CD14-positive monocyte (primary cell): ENCODE measurements at regions not wholly inside any gene's neighbourhood (a gene's known extent, or its start where the extent isn't known, plus 50 kb on each side); places are given as distances from the start of the nearest gene placed in this dataset.
"Not testable (repeated sequence)": the region's sequence is repeated elsewhere in the genome, so short reads cannot be mapped to it uniquely, and the experiment has no call there.

ENCODE experiments used
- DNase-seq, 3 donors: peaks; one replicate each; pipeline ENCODE4 v3.0.0-alpha.2; 2011 to 2022
- H2AFZ ChIP-seq: 2 replicates; pipeline ENCODE4 v1.6.0; 2012; ENCODE audit warnings: mild to moderate bottlenecking, low read depth, low read length, inconsistent platforms; ENCODE audit not compliant: insufficient read depth, poor library complexity, severe bottlenecking
- H3K27ac ChIP-seq, 2 donors: 1 replicate in 1 of 2; 2 replicates in 1 of 2; pipeline ENCODE4 v1.5.1; 2012 to 2013; ENCODE audit warnings: low read length in 2 of 2, control low read depth in 1 of 2, inconsistent platforms in 1 of 2, low read depth in 1 of 2, mild to moderate bottlenecking in 1 of 2
- H3K27me3 ChIP-seq, 2 donors: one replicate each; pipeline versions ENCODE4 v1.6.0 to v1.6.1; 2011 to 2013; ENCODE audit warnings: low read length in 2 of 2; ENCODE audit not compliant: control insufficient read depth in 2 of 2, insufficient read depth in 2 of 2
- H3K36me3 ChIP-seq, 2 donors: replicated peaks in 1 of 2; 1 replicate in 1 of 2; 2 replicates in 1 of 2; pipeline versions ENCODE4 v1.5.1 to v1.6.1; 2012 to 2013; ENCODE audit warnings: low read length in 2 of 2, control low read depth in 1 of 2, inconsistent platforms in 1 of 2, mild to moderate bottlenecking in 1 of 2; ENCODE audit not compliant: insufficient read depth in 2 of 2, control insufficient read depth in 1 of 2
- H3K4me1 ChIP-seq, 2 donors: 1 replicate in 1 of 2; 2 replicates in 1 of 2; pipeline versions ENCODE4 v1.5.1 to v1.6.1; 2012 to 2013; ENCODE audit warnings: low read length in 2 of 2, control low read depth in 1 of 2, inconsistent platforms in 1 of 2, mild to moderate bottlenecking in 1 of 2, moderate library complexity in 1 of 2; ENCODE audit not compliant: insufficient read depth in 2 of 2, control insufficient read depth in 1 of 2
- H3K4me2 ChIP-seq: replicated peaks from 2 replicates; pipeline ENCODE3; 2012; ENCODE audit warnings: low read length, moderate library complexity, mild to moderate bottlenecking; ENCODE audit not compliant: poor library complexity, severe bottlenecking; ENCODE audit errors: extremely low read depth
- H3K4me3 ChIP-seq, 3 experiments: fragments of 200-600 bp in 1 of 3; sonication (generic) in 1 of 3; replicated peaks in 1 of 3; 1 replicate in 2 of 3; 2 replicates in 1 of 3; pipeline ENCODE4 v1.5.1; 2011 to 2013; ENCODE audit warnings: low read length in 3 of 3, mild to moderate bottlenecking in 3 of 3, control low read depth in 2 of 3, low read depth in 2 of 3, inconsistent platforms in 1 of 3, moderate library complexity in 1 of 3
- H3K79me2 ChIP-seq: 2 replicates; pipeline ENCODE4 v1.6.0; 2012; ENCODE audit warnings: mild to moderate bottlenecking, control low read depth, inconsistent platforms, low read length, moderate library complexity; ENCODE audit not compliant: insufficient read depth
- H3K9ac ChIP-seq: 2 replicates; pipeline ENCODE4 v1.6.0; 2017; ENCODE audit warnings: low read length, mild to moderate bottlenecking; ENCODE audit not compliant: insufficient read depth, poor library complexity, severe bottlenecking
- H3K9me3 ChIP-seq, 2 donors: replicated peaks in 1 of 2; 1 replicate in 1 of 2; 2 replicates in 1 of 2; pipeline versions ENCODE4 v1.5.1 to v1.6.1; 2012 to 2013; ENCODE audit warnings: low read length in 2 of 2, control low read depth in 1 of 2; ENCODE audit not compliant: control insufficient read depth in 1 of 2, insufficient read depth in 1 of 2
- H4K20me1 ChIP-seq: 2 replicates; pipeline ENCODE4 v1.6.0; 2012; ENCODE audit warnings: mild to moderate bottlenecking, low read length, control low read depth, moderate library complexity; ENCODE audit not compliant: insufficient read depth
- H3K27ac Mint-ChIP-seq, 7 donors: one replicate each; pipeline ENCODE4 v1.8.0; 2020; ENCODE audit warnings: mild to moderate bottlenecking in 7 of 7, mixed read lengths in 7 of 7, moderate library complexity in 6 of 7, inconsistent platforms in 2 of 7
- H3K27me3 Mint-ChIP-seq, 3 donors: one replicate each; pipeline ENCODE4 v1.8.0; 2021 to 2022; ENCODE audit warnings: low read depth in 3 of 3, mild to moderate bottlenecking in 3 of 3, mixed read lengths in 3 of 3, moderate library complexity in 3 of 3, inconsistent platforms in 1 of 3
- H3K36me3 Mint-ChIP-seq, 2 donors: one replicate each; pipeline ENCODE4 v1.8.0; 2020; ENCODE audit warnings: mixed read lengths in 2 of 2, inconsistent platforms in 1 of 2, mild to moderate bottlenecking in 1 of 2
- H3K4me1 Mint-ChIP-seq: one replicate; pipeline ENCODE4 v1.8.0; 2020; ENCODE audit warnings: mild to moderate bottlenecking, mixed read lengths
- H3K4me3 Mint-ChIP-seq, 2 donors: one replicate each; pipeline ENCODE4 v1.8.0; 2020; ENCODE audit warnings: mild to moderate bottlenecking in 2 of 2, mixed read lengths in 2 of 2, moderate library complexity in 1 of 2
- H3K9me3 Mint-ChIP-seq, 7 donors: one replicate each; pipeline ENCODE4 v1.8.0; 2020 to 2022; ENCODE audit warnings: mixed read lengths in 7 of 7, mild to moderate bottlenecking in 6 of 7, moderate library complexity in 6 of 7, inconsistent platforms in 2 of 7
- CTCF ChIP-seq: fragments of 200-600 bp; IDR thresholded peaks from one replicate; pipeline ENCODE4 v1.8.0; 2022; ENCODE audit warnings: antibody characterized with exemption, mild to moderate bottlenecking
- WGBS: methylation state at CpG from one replicate; pipeline ENCODE4 v1.1.5; 2013; ENCODE audit warnings: missing lambda C conversion rate; ENCODE audit not compliant: insufficient coverage; 5-methylcytosine and 5-hydroxymethylcytosine counted together
- intact Hi-C, 2 donors: fragments of 100-400 bp; cut with micrococcal nuclease; formaldehyde crosslinking; loops; one replicate each; pipeline versions ENCODE4 v1.15.0 to v1.15.1; 2023

- no peak for TF ChIP-seq CTCF
- peaks cover 0 to 15% (median 4%) of the 10 kb centered on the region in 3 donors for H3K27me3 Mint-ChIP-seq
- H3K4me3 Mint-ChIP-seq, result no peak overlapping the region
- no peaks in the 10 kb centered on the region for H3K36me3 ChIP-seq
- H3K27ac ChIP-seq, result no peak overlapping the region
- H3K27ac Mint-ChIP-seq, result no peak overlapping the region
- no peak overlapping the region for H2AFZ ChIP-seq
- intact Hi-C loops, result no loop called here
- H3K36me3 Mint-ChIP-seq, result no peaks in the 10 kb centered on the region
- H4K20me1 ChIP-seq, result no peaks in the 10 kb centered on the region
- H3K4me3 ChIP-seq, result no peak overlapping the region
- H3K9ac ChIP-seq, result no peak overlapping the region
- no peak for DNase-seq
- H3K9me3 Mint-ChIP-seq, result peaks cover 0 to 13% (median 2%) of the 10 kb centered on the region in 7 donors
- H3K4me2 ChIP-seq, result no peak overlapping the region
- no peaks in the 10 kb centered on the region for H3K79me2 ChIP-seq
- no peaks in the 10 kb centered on the region for H3K4me1 ChIP-seq
- WGBS, result no CpG with 5 or more reads among the region's 1 CpG
- no peaks in the 10 kb centered on the region for H3K4me1 Mint-ChIP-seq
- H3K9me3 ChIP-seq, result no peaks in the 10 kb centered on the region
- H3K27me3 ChIP-seq, result no peaks in the 10 kb centered on the region
Observed at GRCh38 chr12:67716817-67717216, 68.3 kb downstream of the DYRK2 start.

DNA sequence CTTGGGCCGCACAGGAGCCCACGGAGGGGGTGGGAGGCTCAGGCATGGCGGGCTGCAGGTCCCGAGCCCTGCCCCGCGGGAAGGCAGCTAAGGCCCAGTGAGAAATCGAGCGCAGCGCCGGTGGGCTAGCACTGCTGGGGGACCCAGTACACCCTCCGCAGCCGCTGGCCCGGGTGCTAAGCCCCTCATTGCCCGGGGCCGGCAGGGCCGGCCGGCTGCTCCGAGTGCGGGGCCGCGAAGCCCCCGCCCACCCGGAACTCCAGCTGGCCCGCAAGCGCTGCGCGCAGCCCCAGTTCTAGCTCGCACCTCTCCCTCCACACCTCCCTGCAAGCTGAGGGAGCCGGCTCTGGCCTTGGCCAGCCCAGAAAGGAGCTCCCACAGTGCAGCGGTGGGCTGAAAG is 70.8 kb downstream of the DYRK2 start:
- H3K4me3 Mint-ChIP-seq, H3K79me2 ChIP-seq, H3K27me3 ChIP-seq, H3K36me3 Mint-ChIP-seq, H2AFZ ChIP-seq, H3K27ac Mint-ChIP-seq, DNase-seq, H3K4me1 ChIP-seq, H3K4me2 ChIP-seq, H3K27ac ChIP-seq, H3K4me3 ChIP-seq, H3K9me3 ChIP-seq, H3K36me3 ChIP-seq, intact Hi-C loops, H3K4me1 Mint-ChIP-seq, H3K9ac ChIP-seq, H4K20me1 ChIP-seq: not testable (repeated sequence)
- Mint-ChIP-seq H3K9me3 (peaks cover 0 to 13% (median 2%) of the 10 kb centered on the region in 7 donors), H3K27me3 (peaks cover 0 to 15% (median 3%) of the 10 kb centered on the region in 3 donors)
- 44% methylated on average over 1 of the region's 30 CpGs for WGBS
